ENCODE measurements at regions not wholly inside any gene's neighbourhood (a gene's known extent, or its start where the extent isn't known, plus 50 kb on each side); places are given as distances from the start of the nearest gene placed in this dataset.

- H3K27me3 Mint-ChIP-seq (ENCODE audit: low read depth, unreplicated experiment): no peaks in the 10 kb centered on the region
- FAIRE-seq (no peak), DNase-seq (ENCODE audit: low read depth) (no peak)
- no peak overlapping the region for H3K9ac ChIP-seq (ENCODE audit: low read length)
- H3K27me3 ChIP-seq (ENCODE audit: insufficient read depth, low read length): no peaks in the 10 kb centered on the region
- no peaks in the 10 kb centered on the region for H3K9me3 ChIP-seq (ENCODE audit: insufficient read depth, low read depth, low read length)
- no peak overlapping the region for H3K27ac Mint-ChIP-seq (ENCODE audit: unreplicated experiment)
- no peaks in the 10 kb centered on the region for H3K36me3 ChIP-seq (ENCODE audit: insufficient read depth, low read length)
- no peaks in the 10 kb centered on the region for H3K9me3 Mint-ChIP-seq (ENCODE audit: unreplicated experiment)
- H3K79me2 ChIP-seq (ENCODE audit: insufficient read depth, low read length): no peaks in the 10 kb centered on the region
- no peak overlapping the region for H3K27ac ChIP-seq (ENCODE audit: low read depth, low read length)
- no peaks in the 10 kb centered on the region for H3K36me3 Mint-ChIP-seq (ENCODE audit: low read depth, unreplicated experiment)
- no peaks in the 10 kb centered on the region for H3K4me1 ChIP-seq (ENCODE audit: insufficient read depth, low read length)
- no peak overlapping the region for H2AFZ ChIP-seq (ENCODE audit: low read depth, low read length)
- H3K4me2 ChIP-seq (ENCODE audit: low read length): no peak overlapping the region
- H3K4me1 Mint-ChIP-seq (ENCODE audit: low read depth, unreplicated experiment): no peaks in the 10 kb centered on the region
- no peak overlapping the region for H3K4me3 Mint-ChIP-seq (ENCODE audit: unreplicated experiment)
- TF ChIP-seq EZH2 (IDR thresholded peaks at IDR 0.05; ENCODE audit: insufficient read depth, low read length) (no peak), CTCF (IDR thresholded peaks at IDR 0.05; ENCODE audit: insufficient read depth, low read depth, low read length) (no peak)
- H4K20me1 ChIP-seq (ENCODE audit: insufficient read depth, low read length): no peaks in the 10 kb centered on the region
- no peak overlapping the region for H3K4me3 ChIP-seq (ENCODE audit: insufficient read depth, low read depth, low read length)
Observed at GRCh38 chr10:4755286-4755989, 70.6 kb upstream of the AKR1E2 start.

- Mint-ChIP-seq H3K4me1 (ENCODE audit: low read depth, unreplicated experiment) (no peaks in the 10 kb centered on the region), H3K36me3 (ENCODE audit: low read depth, unreplicated experiment) (no peaks in the 10 kb centered on the region), H3K27me3 (ENCODE audit: low read depth, unreplicated experiment) (no peaks in the 10 kb centered on the region), H3K4me3 (ENCODE audit: unreplicated experiment) (no peak overlapping the region), H3K27ac (ENCODE audit: unreplicated experiment) (peak overlapping the region; percentile 64), H3K9me3 (ENCODE audit: unreplicated experiment) (no peaks in the 10 kb centered on the region)
- no peaks in the 10 kb centered on the region for H3K79me2 ChIP-seq (ENCODE audit: insufficient read depth, low read length)
- no peaks in the 10 kb centered on the region for H3K36me3 ChIP-seq (ENCODE audit: insufficient read depth, low read length)
- peak; percentile 17 for FAIRE-seq
- no peaks in the 10 kb centered on the region for H3K4me1 ChIP-seq (ENCODE audit: insufficient read depth, low read length)
- H4K20me1 ChIP-seq (ENCODE audit: insufficient read depth, low read length): no peaks in the 10 kb centered on the region
- no peak overlapping the region for H3K9ac ChIP-seq (ENCODE audit: low read length)
- no peak for TF ChIP-seq CTCF (IDR thresholded peaks at IDR 0.05; ENCODE audit: insufficient read depth, low read depth, low read length)
- TF ChIP-seq EZH2 (IDR thresholded peaks at IDR 0.05; ENCODE audit: insufficient read depth, low read length): no peak
- H3K27me3 ChIP-seq (ENCODE audit: insufficient read depth, low read length): no peaks in the 10 kb centered on the region
- DNase-seq (ENCODE audit: low read depth): no peak
- H3K4me3 ChIP-seq (ENCODE audit: insufficient read depth, low read depth, low read length): no peak overlapping the region
- no peaks in the 10 kb centered on the region for H3K9me3 ChIP-seq (ENCODE audit: insufficient read depth, low read depth, low read length)
- no peak overlapping the region for H3K27ac ChIP-seq (ENCODE audit: low read depth, low read length)
- no peak overlapping the region for H2AFZ ChIP-seq (ENCODE audit: low read depth, low read length)
- no peak overlapping the region for H3K4me2 ChIP-seq (ENCODE audit: low read length)
Observed at GRCh38 chr10:4754143-4754542, 71.9 kb upstream of the AKR1E2 start.

GRCh38 chr10:4751211-4751610 lies 74.8 kb upstream of the AKR1E2 start:
- Mint-ChIP-seq H3K27me3 (ENCODE audit: low read depth, unreplicated experiment) (no peaks in the 10 kb centered on the region), H3K9me3 (ENCODE audit: unreplicated experiment) (no peaks in the 10 kb centered on the region)

More at GRCh38 chr10:4751211-4751610, 74.8 kb upstream of the AKR1E2 start:
- Histone ChIP-seq H3K79me2 (ENCODE audit: insufficient read depth, low read length) (no peaks in the 10 kb centered on the region), H3K4me3 (ENCODE audit: insufficient read depth, low read depth, low read length) (no peak overlapping the region), H3K4me1 (ENCODE audit: insufficient read depth, low read length) (no peaks in the 10 kb centered on the region), H2AFZ (ENCODE audit: low read depth, low read length) (no peak overlapping the region), H3K27me3 (ENCODE audit: insufficient read depth, low read length) (no peaks in the 10 kb centered on the region), H3K9ac (ENCODE audit: low read length) (no peak overlapping the region), H4K20me1 (ENCODE audit: insufficient read depth, low read length) (no peaks in the 10 kb centered on the region), H3K4me2 (ENCODE audit: low read length) (no peak overlapping the region), H3K36me3 (ENCODE audit: insufficient read depth, low read length) (no peaks in the 10 kb centered on the region), H3K9me3 (ENCODE audit: insufficient read depth, low read depth, low read length) (no peaks in the 10 kb centered on the region), H3K27ac (ENCODE audit: low read depth, low read length) (no peak overlapping the region)
- FAIRE-seq (no peak), DNase-seq (ENCODE audit: low read depth) (no peak)
- Mint-ChIP-seq H3K36me3 (ENCODE audit: low read depth, unreplicated experiment) (no peaks in the 10 kb centered on the region), H3K4me1 (ENCODE audit: low read depth, unreplicated experiment) (peaks cover 1% of the 10 kb centered on the region), H3K4me3 (ENCODE audit: unreplicated experiment) (no peak overlapping the region), H3K27ac (ENCODE audit: unreplicated experiment) (no peak overlapping the region)
- TF ChIP-seq CTCF (IDR thresholded peaks at IDR 0.05; ENCODE audit: insufficient read depth, low read depth, low read length) (no peak), EZH2 (IDR thresholded peaks at IDR 0.05; ENCODE audit: insufficient read depth, low read length) (no peak)
